Lower lobe of right lung (tissue), 2 donors: ENCODE measurements at regions not wholly inside any gene's neighbourhood (a gene's known extent, or its start where the extent isn't known, plus 50 kb on each side); places are given as distances from the start of the nearest gene placed in this dataset.

Experiments used
- ATAC-seq, 2 donors: fragments of 200-7000 bp; cut with Tn5 transposase; one replicate each; pipeline ENCODE4 v1.9.1; 2020 to 2022; ENCODE audit warnings: mild to moderate bottlenecking in 2 of 2, moderate library complexity in 2 of 2
- DNase-seq: peaks from one replicate; pipeline ENCODE4 v3.0.0-alpha.2; 2020
- H3K27ac ChIP-seq: fragments of 200-600 bp; one replicate; pipeline ENCODE4 v1.8.0; 2022
- H3K27me3 ChIP-seq: fragments of 200-600 bp; one replicate; pipeline ENCODE4 v1.8.0; 2022; ENCODE audit warnings: low read depth
- H3K36me3 ChIP-seq: fragments of 200-600 bp; one replicate; pipeline ENCODE4 v1.8.0; 2022; ENCODE audit warnings: mild to moderate bottlenecking
- H3K4me1 ChIP-seq: fragments of 200-600 bp; one replicate; pipeline ENCODE4 v1.8.0; 2022
- H3K4me3 ChIP-seq: fragments of 200-600 bp; one replicate; pipeline ENCODE4 v1.8.0; 2022; ENCODE audit warnings: mild to moderate bottlenecking
- H3K9me3 ChIP-seq: fragments of 200-600 bp; one replicate; pipeline ENCODE4 v1.8.0; 2022
- intact Hi-C: fragments of 100-400 bp; cut with DNase I; formaldehyde crosslinking; loops from one replicate; pipeline ENCODE4 v1.11.0; 2022
- TF ChIP-seq, protein P1 (sequence below): fragments of 200-600 bp; IDR thresholded peaks from one replicate; pipeline ENCODE4 v1.8.0; 2022; ENCODE audit warnings: antibody characterized with exemption, mild to moderate bottlenecking
- donor health status: DM: no; HTN: yes; CAD: no; lungs with severe emphysema.

- Histone ChIP-seq H3K9me3 (no peaks in the 10 kb centered on the region), H3K4me3 (no peak overlapping the region), H3K4me1 (no peaks in the 10 kb centered on the region), H3K36me3 (no peaks in the 10 kb centered on the region), H3K27me3 (no peaks in the 10 kb centered on the region), H3K27ac (no peak overlapping the region)
- ATAC-seq (peak in 1 of 2 donors; percentile 19), DNase-seq (no peak)
- intact Hi-C loops, result no loop called here
- TF ChIP-seq, protein P1, sequence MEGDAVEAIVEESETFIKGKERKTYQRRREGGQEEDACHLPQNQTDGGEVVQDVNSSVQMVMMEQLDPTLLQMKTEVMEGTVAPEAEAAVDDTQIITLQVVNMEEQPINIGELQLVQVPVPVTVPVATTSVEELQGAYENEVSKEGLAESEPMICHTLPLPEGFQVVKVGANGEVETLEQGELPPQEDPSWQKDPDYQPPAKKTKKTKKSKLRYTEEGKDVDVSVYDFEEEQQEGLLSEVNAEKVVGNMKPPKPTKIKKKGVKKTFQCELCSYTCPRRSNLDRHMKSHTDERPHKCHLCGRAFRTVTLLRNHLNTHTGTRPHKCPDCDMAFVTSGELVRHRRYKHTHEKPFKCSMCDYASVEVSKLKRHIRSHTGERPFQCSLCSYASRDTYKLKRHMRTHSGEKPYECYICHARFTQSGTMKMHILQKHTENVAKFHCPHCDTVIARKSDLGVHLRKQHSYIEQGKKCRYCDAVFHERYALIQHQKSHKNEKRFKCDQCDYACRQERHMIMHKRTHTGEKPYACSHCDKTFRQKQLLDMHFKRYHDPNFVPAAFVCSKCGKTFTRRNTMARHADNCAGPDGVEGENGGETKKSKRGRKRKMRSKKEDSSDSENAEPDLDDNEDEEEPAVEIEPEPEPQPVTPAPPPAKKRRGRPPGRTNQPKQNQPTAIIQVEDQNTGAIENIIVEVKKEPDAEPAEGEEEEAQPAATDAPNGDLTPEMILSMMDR, result no peak
Observed at GRCh38 chr5:152084476-152084875, 159.8 kb upstream of the GLRA1 start.

GRCh38 chr5:152083231-152083630 lies 158.6 kb upstream of the GLRA1 start:
- Histone ChIP-seq H3K27ac (no peak overlapping the region), H3K36me3 (no peaks in the 10 kb centered on the region), H3K9me3 (no peaks in the 10 kb centered on the region), H3K27me3 (no peaks in the 10 kb centered on the region), H3K4me1 (no peaks in the 10 kb centered on the region), H3K4me3 (no peak overlapping the region)
- intact Hi-C loops, result no loop called here
- ATAC-seq, result no peak
- no peak for DNase-seq
- TF ChIP-seq, protein P1, result no peak

DNA sequence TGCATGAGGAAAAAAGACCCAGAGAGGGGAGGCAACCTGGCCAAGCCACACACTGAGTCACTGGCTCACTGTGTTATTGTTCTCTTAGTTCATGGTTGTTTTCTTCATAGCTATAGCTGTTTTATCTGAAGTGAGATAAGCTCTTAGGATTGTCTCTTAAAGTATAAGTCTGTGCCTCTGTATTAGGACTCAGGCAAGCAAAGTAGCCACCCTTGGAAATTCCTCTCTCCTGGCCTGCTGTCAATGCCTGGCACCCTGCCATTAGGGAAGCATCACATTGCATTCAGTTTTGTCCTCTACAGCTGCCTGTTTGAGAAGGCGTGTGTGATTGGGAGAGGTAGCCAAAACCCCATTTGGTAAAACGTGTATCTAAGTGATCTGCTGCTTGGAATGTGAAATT lies 147.4 kb upstream of the GLRA1 start:
- Histone ChIP-seq H3K36me3 (no peaks in the 10 kb centered on the region), H3K27ac (no peak overlapping the region), H3K27me3 (no peaks in the 10 kb centered on the region), H3K9me3 (no peaks in the 10 kb centered on the region), H3K4me3 (no peak overlapping the region), H3K4me1 (no peaks in the 10 kb centered on the region)
- TF ChIP-seq, protein P1, result no peak
- intact Hi-C loops, result no loop called here
- ATAC-seq (no peak), DNase-seq (no peak)

GRCh38 chr5:152070591-152070990 lies 145.9 kb upstream of the GLRA1 start:
- intact Hi-C loops, result no loop called here
- Histone ChIP-seq H3K36me3 (no peaks in the 10 kb centered on the region), H3K27me3 (no peaks in the 10 kb centered on the region), H3K9me3 (no peaks in the 10 kb centered on the region), H3K4me3 (no peak overlapping the region), H3K27ac (no peak overlapping the region), H3K4me1 (no peaks in the 10 kb centered on the region)
- TF ChIP-seq, protein P1, result no peak
- DNase-seq, result no peak
- ATAC-seq, result no peak

DNA sequence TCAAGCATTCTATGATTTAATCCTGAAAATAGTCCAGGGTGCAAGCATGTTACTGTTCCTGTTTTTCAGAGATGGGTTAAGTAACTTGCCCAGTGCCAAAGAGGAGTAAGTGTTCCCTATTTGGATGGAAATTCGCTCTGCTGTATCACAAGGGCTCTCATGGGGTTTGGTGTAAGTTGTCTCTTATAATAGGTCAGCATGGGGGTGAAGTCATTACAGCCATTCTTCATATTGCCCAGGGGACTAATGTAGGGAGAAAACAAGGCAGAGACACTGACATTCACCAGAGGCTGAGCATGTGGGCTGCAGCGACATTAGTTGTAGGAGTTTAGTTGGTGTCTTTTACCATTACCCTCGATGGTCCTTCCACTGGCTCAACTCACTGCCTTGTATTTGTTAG lies 142.1 kb upstream of the GLRA1 start:
- Histone ChIP-seq H3K4me3 (no peak overlapping the region), H3K4me1 (no peaks in the 10 kb centered on the region), H3K36me3 (no peaks in the 10 kb centered on the region), H3K27ac (no peak overlapping the region), H3K9me3 (no peaks in the 10 kb centered on the region), H3K27me3 (no peaks in the 10 kb centered on the region)
- intact Hi-C loops, result no loop called here
- ATAC-seq (no peak), DNase-seq (no peak)
- TF ChIP-seq, protein P1, result no peak

DNA sequence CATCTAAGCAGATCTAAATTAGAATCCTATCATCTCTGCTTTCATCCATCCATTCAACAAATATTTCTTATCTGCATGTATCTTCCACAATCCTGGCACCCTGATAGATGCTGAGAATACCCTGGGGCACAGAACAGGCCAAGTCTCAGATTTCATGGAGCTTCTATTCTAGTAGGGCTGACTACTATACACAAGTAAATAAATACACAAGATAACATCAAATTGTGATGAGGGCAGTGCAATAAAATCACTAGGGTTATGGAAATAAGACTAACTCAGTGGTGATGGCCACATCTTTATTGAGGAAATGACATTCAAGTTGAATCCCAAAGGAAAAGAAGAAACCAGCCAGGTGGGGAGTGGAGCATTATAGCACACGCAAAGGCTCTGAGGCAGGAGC lies 138.4 kb upstream of the GLRA1 start:
- H3K36me3 ChIP-seq, result no peaks in the 10 kb centered on the region
- DNase-seq, result no peak
- ATAC-seq, result no peak
- H3K9me3 ChIP-seq, result no peaks in the 10 kb centered on the region
- TF ChIP-seq, protein P1, result no peak
- no peak overlapping the region for H3K27ac ChIP-seq
- intact Hi-C loops, result no loop called here
- no peak overlapping the region for H3K4me3 ChIP-seq
- H3K4me1 ChIP-seq, result no peaks in the 10 kb centered on the region
- H3K27me3 ChIP-seq, result no peaks in the 10 kb centered on the region
